HepG2 (cell line): ENCODE measurements at regions not wholly inside any gene's neighbourhood (a gene's known extent, or its start where the extent isn't known, plus 50 kb on each side); places are given as distances from the start of the nearest gene placed in this dataset.

Source experiments
- ATAC-seq: fragments of 200-7000 bp; cut with Tn5 transposase; 3 replicates; pipeline ENCODE4 v1.9.1; 2020; ENCODE audit warnings: mild to moderate bottlenecking, moderate library complexity
- BruUV-seq: library from RNA; stranded (reverse); fragments of 400-500 nt; replicated peaks from 2 replicates; lab custom pipeline; 2021; lab: Mats Ljungman, UMichigan
- CTCF ChIA-PET: fragments of 300-600 bp; formaldehyde crosslinking; extraction: SDS; loops from one replicate; lab custom pipeline; 2021; ENCODE audit warnings: low total read pairs, inconsistent platforms, low intra/inter-chr PET ratio; lab: Yijun Ruan, JAX
- POLR2A ChIA-PET: fragments of 350-600 bp; sonication (Branson Sonifier 250); formaldehyde crosslinking; loops from one replicate; lab custom pipeline; 2020; ENCODE audit warnings: antibody characterized with exemption, inconsistent platforms; lab: Yijun Ruan, JAX
- DNase-seq: peaks from one replicate; pipeline ENCODE4 v3.0.0-alpha.2; 2015; ENCODE audit warnings: low spot score
- FAIRE-seq: peaks from 3 replicates; lab custom pipeline; 2011; peaks lifted over from hg19 to GRCh38; lab: Jason Lieb, UNC
- H2AFZ ChIP-seq: one replicate; pipeline ENCODE4 v1.6.1; 2011; ENCODE audit warnings: low read length, inconsistent platforms
- H3K27ac ChIP-seq: fragments of 300-600 bp; 3 replicates; pipeline ENCODE4 v1.8.0; 2011; ENCODE audit warnings: mixed run types, mild to moderate bottlenecking, mixed read lengths, low read length, inconsistent platforms; ENCODE audit not compliant: insufficient read depth; ENCODE audit errors: extremely low read length
- H3K27me3 ChIP-seq, 2 experiments: fragments of 200-600 bp in 1 of 2; 2 replicates in 1 of 2; 3 replicates in 1 of 2; pipeline versions ENCODE4 v1.6.0 to v1.8.0; 2011; ENCODE audit warnings: low read length in 2 of 2, mild to moderate bottlenecking in 2 of 2, moderate library complexity in 2 of 2, inconsistent platforms in 1 of 2; ENCODE audit not compliant: insufficient read depth in 2 of 2, control insufficient read depth in 1 of 2
- H3K36me3 ChIP-seq, 2 experiments: fragments of 200-600 bp in 1 of 2; replicated peaks in 1 of 2; 2 replicates in 1 of 2; 3 replicates in 1 of 2; pipeline versions ENCODE4 v1.5.1 to v1.8.0; 2011; ENCODE audit warnings: low read length in 2 of 2, inconsistent platforms in 1 of 2; ENCODE audit not compliant: insufficient read depth in 2 of 2, control insufficient read depth in 1 of 2
- H3K4me1 ChIP-seq: 2 replicates; pipeline ENCODE4 v1.5.1; 2012; ENCODE audit warnings: low read length, inconsistent platforms; ENCODE audit not compliant: insufficient read depth
- H3K4me2 ChIP-seq: 2 replicates; pipeline ENCODE4 v1.6.0; 2011; ENCODE audit warnings: low read depth, low read length, inconsistent platforms
- H3K4me3 ChIP-seq, 3 experiments: fragments of 200-600 bp in 1 of 3; sonication (generic), shearing (Covaris generic) in 1 of 3; replicated peaks in 1 of 3; 2 replicates each; pipeline ENCODE4 v1.5.1; 2011 to 2016; ENCODE audit warnings: low read length in 3 of 3, inconsistent platforms in 2 of 3, low read depth in 2 of 3, mild to moderate bottlenecking in 2 of 3, control low read depth in 1 of 3, mixed read lengths in 1 of 3; ENCODE audit not compliant: insufficient read depth in 1 of 3
- H3K79me2 ChIP-seq: one replicate; pipeline ENCODE4 v1.6.1; 2011; ENCODE audit warnings: low read length, inconsistent platforms; ENCODE audit not compliant: insufficient read depth
- H3K9ac ChIP-seq: 2 replicates; pipeline ENCODE4 v1.6.0; 2011; ENCODE audit warnings: mild to moderate bottlenecking, low read depth, low read length, inconsistent platforms; ENCODE audit not compliant: insufficient read depth
- H3K9me3 ChIP-seq: 2 replicates; pipeline ENCODE4 v1.5.1; 2012; ENCODE audit warnings: mild to moderate bottlenecking, low read length
- H4K20me1 ChIP-seq: 2 replicates; pipeline ENCODE4 v1.6.0; 2011; ENCODE audit warnings: inconsistent platforms, mild to moderate bottlenecking, low read length, moderate library complexity; ENCODE audit not compliant: insufficient read depth
- DMAP1 ChIP-seq: IDR thresholded peaks from 2 replicates; pipeline ENCODE4 v1.6.1; 2016
- ELF4 ChIP-seq: sonication (generic); formaldehyde crosslinking; IDR thresholded peaks from 2 replicates; pipeline ENCODE4 v1.5.0; 2020; ENCODE audit warnings: missing genetic modification reagents, mild to moderate bottlenecking, moderate library complexity, borderline replicate concordance
- HES4 ChIP-seq: sonication (generic); formaldehyde crosslinking; IDR thresholded peaks from 2 replicates; pipeline ENCODE4 v1.9.0; 2021; ENCODE audit warnings: mild to moderate bottlenecking, missing genetic modification reagents, borderline replicate concordance
- MTERF4 ChIP-seq: sonication (generic); formaldehyde crosslinking; IDR thresholded peaks from 2 replicates; pipeline ENCODE4 v1.8.0; 2023; ENCODE audit warnings: mild to moderate bottlenecking, missing genetic modification reagents
- RAD51 ChIP-seq: fragments of 450-650 bp; IDR thresholded peaks from 2 replicates; pipeline ENCODE4 v1.6.1; 2016; ENCODE audit warnings: borderline replicate concordance
- SPEN ChIP-seq: sonication (generic); formaldehyde crosslinking; IDR thresholded peaks from 2 replicates; pipeline ENCODE4 v1.5.1; 2020; ENCODE audit warnings: low read depth, mild to moderate bottlenecking, missing genetic modification reagents
- XRCC5 ChIP-seq: fragments of 200-400 bp; formaldehyde crosslinking; optimal IDR thresholded peaks from 2 replicates; pipeline ENCODE3; 2017; ENCODE audit warnings: mild to moderate bottlenecking, low read length
- ZNF275 ChIP-seq: sonication (generic); formaldehyde crosslinking; IDR thresholded peaks from 2 replicates; pipeline ENCODE4 v1.8.0; 2022; ENCODE audit warnings: missing genetic modification reagents, mild to moderate bottlenecking, inconsistent platforms, borderline replicate concordance
- ZNF512B ChIP-seq: sonication (generic); formaldehyde crosslinking; IDR thresholded peaks from 2 replicates; pipeline ENCODE4 v1.5.1; 2020; ENCODE audit warnings: missing genetic modification reagents, mild to moderate bottlenecking, borderline replicate concordance
- ZNF567 ChIP-seq: sonication (generic); formaldehyde crosslinking; IDR thresholded peaks from 2 replicates; pipeline ENCODE4 v1.8.1; 2023; ENCODE audit warnings: mild to moderate bottlenecking, missing genetic modification reagents, borderline replicate concordance
- ZNF746 ChIP-seq: sonication (generic); formaldehyde crosslinking; IDR thresholded peaks from 2 replicates; pipeline ENCODE4 v1.8.0; 2022; ENCODE audit warnings: mild to moderate bottlenecking, missing genetic modification reagents
- WGBS: methylation state at CpG from one replicate; pipeline ENCODE4 v1.1.6; 2017; ENCODE audit warnings: low lambda C conversion rate; 5-methylcytosine and 5-hydroxymethylcytosine counted together
- in situ Hi-C: cut with HindIII; loops from 2 replicates; pipeline ENCODE4 v1.10.0; 2017; ENCODE audit warnings: low pct_unique_long_range_greater_than_20kb; ENCODE audit not compliant: extremely low pct_ligation_motif_present
- intact Hi-C: fragments of 100-400 bp; cut with micrococcal nuclease; formaldehyde crosslinking; loops from one replicate; pipeline ENCODE4 v1.10.0; 2022; ENCODE audit not compliant: unreplicated experiment
- TF ChIP-seq, protein P1 (sequence below): sonication (generic); formaldehyde crosslinking; IDR thresholded peaks from 2 replicates; pipeline ENCODE4 v1.4.0; 2020; ENCODE audit warnings: missing genetic modification reagents

GRCh38 chr9:106177216-106177615, 482.9 kb downstream of the TMEM38B start:
- WGBS, result 24% methylated on average over 1 of the region's 1 CpG
- no peak overlapping the region for H3K27ac ChIP-seq
- FAIRE-seq (no peak), ATAC-seq (no peak), DNase-seq (no peak)
- ChIA-PET POLR2A (no interaction called here), CTCF (no interaction called here)
- in situ Hi-C loops (no loop called here), intact Hi-C loops (no loop called here)
- H3K79me2 ChIP-seq, result no peaks in the 10 kb centered on the region
- H2AFZ ChIP-seq, result no peak overlapping the region
- no peak overlapping the region for H3K4me3 ChIP-seq
- no TSS peak for BruUV-seq
- H3K4me1 ChIP-seq, result no peaks in the 10 kb centered on the region
- H3K27me3 ChIP-seq, result no peaks in the 10 kb centered on the region
- H3K4me2 ChIP-seq, result no peak overlapping the region
- H3K36me3 ChIP-seq, result no peaks in the 10 kb centered on the region
- no peaks in the 10 kb centered on the region for H3K9me3 ChIP-seq
- TF ChIP-seq HES4 (CRISPR knock-in tag) (no peak), ZNF512B (CRISPR knock-in tag) (no peak)
- H4K20me1 ChIP-seq, result no peaks in the 10 kb centered on the region
- H3K9ac ChIP-seq, result no peak overlapping the region

- DNase-seq (no peak), FAIRE-seq (no peak), ATAC-seq (no peak)
- H3K4me3 ChIP-seq, result no peak overlapping the region
- H3K9me3 ChIP-seq, result no peaks in the 10 kb centered on the region
- H3K36me3 ChIP-seq, result no peaks in the 10 kb centered on the region
- no peak overlapping the region for H2AFZ ChIP-seq
- H3K27me3 ChIP-seq, result no peaks in the 10 kb centered on the region
- no peak overlapping the region for H3K9ac ChIP-seq
- no peaks in the 10 kb centered on the region for H3K4me1 ChIP-seq
- 15% methylated on average over 3 of the region's 3 CpGs for WGBS
- no peak overlapping the region for H3K27ac ChIP-seq
- H4K20me1 ChIP-seq, result no peaks in the 10 kb centered on the region
- CTCF ChIA-PET, result no interaction called here
- BruUV-seq, result no TSS peak
- in situ Hi-C loops, result no loop called here
- intact Hi-C loops, result no loop called here
- H3K79me2 ChIP-seq, result no peaks in the 10 kb centered on the region
- H3K4me2 ChIP-seq, result no peak overlapping the region
- POLR2A ChIA-PET, result no interaction called here
- no peak for TF ChIP-seq MTERF4 (CRISPR knock-in tag)
- no peak for TF ChIP-seq RAD51
- TF ChIP-seq SPEN (CRISPR knock-in tag), result no peak
- TF ChIP-seq ZNF567 (CRISPR knock-in tag), result no peak
- no peak for TF ChIP-seq ELF4 (CRISPR knock-in tag)
- TF ChIP-seq XRCC5, result no peak
- TF ChIP-seq, protein P1, sequence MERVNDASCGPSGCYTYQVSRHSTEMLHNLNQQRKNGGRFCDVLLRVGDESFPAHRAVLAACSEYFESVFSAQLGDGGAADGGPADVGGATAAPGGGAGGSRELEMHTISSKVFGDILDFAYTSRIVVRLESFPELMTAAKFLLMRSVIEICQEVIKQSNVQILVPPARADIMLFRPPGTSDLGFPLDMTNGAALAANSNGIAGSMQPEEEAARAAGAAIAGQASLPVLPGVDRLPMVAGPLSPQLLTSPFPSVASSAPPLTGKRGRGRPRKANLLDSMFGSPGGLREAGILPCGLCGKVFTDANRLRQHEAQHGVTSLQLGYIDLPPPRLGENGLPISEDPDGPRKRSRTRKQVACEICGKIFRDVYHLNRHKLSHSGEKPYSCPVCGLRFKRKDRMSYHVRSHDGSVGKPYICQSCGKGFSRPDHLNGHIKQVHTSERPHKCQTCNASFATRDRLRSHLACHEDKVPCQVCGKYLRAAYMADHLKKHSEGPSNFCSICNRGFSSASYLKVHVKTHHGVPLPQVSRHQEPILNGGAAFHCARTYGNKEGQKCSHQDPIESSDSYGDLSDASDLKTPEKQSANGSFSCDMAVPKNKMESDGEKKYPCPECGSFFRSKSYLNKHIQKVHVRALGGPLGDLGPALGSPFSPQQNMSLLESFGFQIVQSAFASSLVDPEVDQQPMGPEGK (CRISPR knock-in tag), result no peak
- TF ChIP-seq ZNF275 (CRISPR knock-in tag), result no peak
- TF ChIP-seq DMAP1 (CRISPR knock-in tag), result no peak
- TF ChIP-seq ZNF746 (CRISPR knock-in tag), result no peak
Observed at GRCh38 chr9:106179191-106179590, 484.9 kb downstream of the TMEM38B start.
